Mucosa of descending colon (tissue), 3 donors: ENCODE measurements at regions not wholly inside any gene's neighbourhood (a gene's known extent, or its start where the extent isn't known, plus 50 kb on each side); places are given as distances from the start of the nearest gene placed in this dataset.

ENCODE experiments used
- ATAC-seq: fragments of 200-7000 bp; cut with Tn5 transposase; one replicate; pipeline ENCODE4 v1.9.1; 2020; ENCODE audit warnings: mild to moderate bottlenecking, moderate library complexity
- DNase-seq, 3 donors: peaks; one replicate each; pipeline ENCODE4 v3.0.0-alpha.2; 2020
- H3K36me3 ChIP-seq: fragments of 200-600 bp; one replicate; pipeline ENCODE4 v1.8.0; 2021; ENCODE audit warnings: low read depth, mild to moderate bottlenecking
- H3K4me1 ChIP-seq: fragments of 200-600 bp; one replicate; pipeline ENCODE4 v1.8.0; 2021; ENCODE audit warnings: low read depth, mild to moderate bottlenecking
- H3K4me3 ChIP-seq: fragments of 200-600 bp; one replicate; pipeline ENCODE4 v1.8.0; 2021; ENCODE audit warnings: mild to moderate bottlenecking
- H3K9me3 ChIP-seq: fragments of 200-600 bp; one replicate; pipeline ENCODE4 v1.8.0; 2021; ENCODE audit warnings: mild to moderate bottlenecking
- CTCF ChIP-seq: fragments of 200-600 bp; IDR thresholded peaks from one replicate; pipeline ENCODE4 v1.8.0; 2022; ENCODE audit warnings: antibody characterized with exemption, mild to moderate bottlenecking
- intact Hi-C, 2 donors: fragments of 100-400 bp; cut with DNase I in 1 of 2; cut with micrococcal nuclease in 1 of 2; formaldehyde crosslinking; loops; one replicate each; pipeline versions ENCODE4 v1.11.0 to v1.11.1; 2022; cut with DNase I, micrococcal nuclease
- donor health status: DM: no; HTN: no; CAD: no; lungs with moderate emphysema.
- donor health status: DM: no; HTN: no; CAD: no.
- donor health status: DM: no; HTN: yes; CAD: no.

GRCh38 chr18:34604591-34604990, 105.5 kb upstream of the DTNA start:
- no peak overlapping the region for H3K4me3 ChIP-seq
- no peak for DNase-seq
- no peak for TF ChIP-seq CTCF
- H3K36me3 ChIP-seq = no peaks in the 10 kb centered on the region
- ATAC-seq = no peak
- intact Hi-C loops = no loop called here
- no peaks in the 10 kb centered on the region for H3K9me3 ChIP-seq
- H3K4me1 ChIP-seq = no peaks in the 10 kb centered on the region

- ATAC-seq = no peak
- intact Hi-C loops = no loop called here
- no peaks in the 10 kb centered on the region for H3K9me3 ChIP-seq
Observed at GRCh38 chr18:34606851-34607250, 103.2 kb upstream of the DTNA start.

DNA sequence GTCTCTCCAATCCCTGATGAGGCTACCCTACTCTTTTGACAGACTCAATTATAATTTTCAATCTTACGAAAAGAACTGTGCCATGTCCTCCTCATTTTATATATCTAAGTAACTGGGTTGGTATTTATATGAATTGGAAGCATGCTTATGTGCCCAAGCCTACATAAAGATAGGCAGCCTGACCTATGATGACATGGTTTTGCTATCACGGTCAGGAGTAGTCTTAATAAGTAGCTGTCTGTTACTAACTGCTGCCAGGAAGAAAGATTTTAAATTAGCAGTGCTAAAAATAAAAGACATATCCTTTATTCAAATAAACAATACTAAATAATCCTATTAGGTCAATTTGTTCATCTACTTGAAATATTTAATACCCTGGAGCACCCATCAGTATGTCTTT, 102.0 kb upstream of the DTNA start:
- intact Hi-C loops = no loop called here
- Histone ChIP-seq H3K36me3 (no peaks in the 10 kb centered on the region), H3K4me1 (peaks cover 5% of the 10 kb centered on the region), H3K9me3 (no peaks in the 10 kb centered on the region), H3K4me3 (no peak overlapping the region)
- no peak for TF ChIP-seq CTCF
- no peak for ATAC-seq
- no peak for DNase-seq

More at GRCh38 chr18:34606851-34607250, 103.2 kb upstream of the DTNA start:
- no peaks in the 10 kb centered on the region for H3K36me3 ChIP-seq
- no peak for DNase-seq
- TF ChIP-seq CTCF = no peak
- peaks cover 5% of the 10 kb centered on the region for H3K4me1 ChIP-seq
- no peak overlapping the region for H3K4me3 ChIP-seq

DNA sequence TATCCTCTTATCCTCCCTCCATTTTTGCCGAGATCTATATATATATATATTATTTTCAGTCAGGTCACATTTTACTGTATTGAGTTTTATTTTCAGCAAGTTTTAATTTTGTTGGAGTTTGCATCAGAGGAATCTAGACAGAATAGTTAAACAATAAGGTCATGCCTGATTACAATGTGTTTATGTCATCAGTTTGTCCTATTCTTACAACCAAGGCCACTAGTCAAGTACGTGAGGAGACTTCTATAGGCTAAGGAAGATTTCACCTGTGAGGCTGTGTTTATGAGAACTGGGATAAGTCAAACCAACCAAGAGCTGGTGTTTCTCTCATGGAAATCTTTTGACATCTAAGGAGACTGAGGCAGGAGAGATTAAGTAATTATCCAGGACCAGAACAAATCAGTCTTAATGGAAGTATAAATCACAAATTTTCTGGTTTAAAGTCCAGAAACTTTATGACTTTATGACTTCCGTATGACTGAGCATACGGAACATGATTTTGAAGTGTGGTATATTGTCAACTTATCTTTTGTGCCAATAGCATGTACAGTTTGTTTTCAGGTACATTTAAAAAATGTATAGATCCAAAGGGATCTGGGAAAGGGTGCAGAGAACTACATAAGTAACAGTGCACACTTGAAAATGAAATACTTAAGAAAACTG, 100.0 kb upstream of the DTNA start:
- Histone ChIP-seq H3K36me3 (no peaks in the 10 kb centered on the region), H3K9me3 (no peaks in the 10 kb centered on the region), H3K4me1 (peaks cover 5% of the 10 kb centered on the region), H3K4me3 (no peak overlapping the region)
- ATAC-seq (peak; percentile 60), DNase-seq (no peak)
- intact Hi-C loops = no loop called here
- no peak for TF ChIP-seq CTCF

GRCh38 chr18:34611904-34612303, 98.2 kb upstream of the DTNA start:
- intact Hi-C loops = no loop called here
- no peaks in the 10 kb centered on the region for H3K36me3 ChIP-seq
- TF ChIP-seq CTCF = no peak
- H3K9me3 ChIP-seq = no peaks in the 10 kb centered on the region
- H3K4me1 ChIP-seq = peaks cover 5% of the 10 kb centered on the region
- H3K4me3 ChIP-seq = no peak overlapping the region
- ATAC-seq (no peak), DNase-seq (no peak)
